ENCODE measurements at regions not wholly inside any gene's neighbourhood (a gene's known extent, or its start where the extent isn't known, plus 50 kb on each side); places are given as distances from the start of the nearest gene placed in this dataset.
"Not testable (repeated sequence)": the region's sequence is repeated elsewhere in the genome, so short reads cannot be mapped to it uniquely, and the experiment has no call there.

GRCh38 chr5:160498441-160499043 is 76.9 kb downstream of the PTTG1 start:
- H3K9me3 ChIP-seq (ENCODE audit: control insufficient read depth, insufficient read depth, low read length); H3K36me3 ChIP-seq (ENCODE audit: insufficient read depth, low read length); H3K4me1 ChIP-seq (ENCODE audit: insufficient read depth, low read length); H3K9ac ChIP-seq (ENCODE audit: low read depth, low read length): not testable (repeated sequence)

- Histone ChIP-seq H3K36me3 (ENCODE audit: insufficient read depth, low read length) (no peaks in the 10 kb centered on the region), H3K9me3 (ENCODE audit: control insufficient read depth, insufficient read depth, low read length) (no peaks in the 10 kb centered on the region), H3K4me1 (ENCODE audit: insufficient read depth, low read length) (peaks cover 4% of the 10 kb centered on the region), H3K9ac (ENCODE audit: low read depth, low read length) (no peak overlapping the region)
Observed at GRCh38 chr5:160500786-160501779, 79.4 kb downstream of the PTTG1 start.

DNA sequence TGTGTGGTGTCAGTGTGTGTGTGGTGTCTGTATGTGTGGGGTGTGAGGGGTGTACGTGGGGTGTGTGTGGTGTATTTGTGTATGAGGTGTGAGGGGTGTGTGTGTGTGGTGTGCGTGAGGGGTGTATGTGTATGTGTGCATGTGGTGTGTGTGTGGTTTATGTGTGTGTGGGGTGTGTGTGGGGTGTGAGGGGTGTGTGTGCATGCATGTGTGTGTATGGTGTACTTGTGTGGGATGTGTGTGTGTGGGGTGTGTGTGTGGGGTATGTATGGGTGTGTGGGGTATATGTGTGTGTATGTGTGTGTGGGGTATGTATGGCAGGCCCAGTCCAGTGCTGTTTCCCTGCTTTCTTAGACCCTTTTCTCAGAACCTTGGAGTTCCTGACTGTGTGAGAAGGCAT is 83.3 kb downstream of the PTTG1 start:
- H3K9me3 ChIP-seq (ENCODE audit: control insufficient read depth, insufficient read depth, low read length): no peaks in the 10 kb centered on the region
- H3K4me1 ChIP-seq (ENCODE audit: insufficient read depth, low read length): peaks cover 19% of the 10 kb centered on the region
- H3K9ac ChIP-seq (ENCODE audit: low read depth, low read length): no peak overlapping the region
- H3K36me3 ChIP-seq (ENCODE audit: insufficient read depth, low read length): no peaks in the 10 kb centered on the region

DNA sequence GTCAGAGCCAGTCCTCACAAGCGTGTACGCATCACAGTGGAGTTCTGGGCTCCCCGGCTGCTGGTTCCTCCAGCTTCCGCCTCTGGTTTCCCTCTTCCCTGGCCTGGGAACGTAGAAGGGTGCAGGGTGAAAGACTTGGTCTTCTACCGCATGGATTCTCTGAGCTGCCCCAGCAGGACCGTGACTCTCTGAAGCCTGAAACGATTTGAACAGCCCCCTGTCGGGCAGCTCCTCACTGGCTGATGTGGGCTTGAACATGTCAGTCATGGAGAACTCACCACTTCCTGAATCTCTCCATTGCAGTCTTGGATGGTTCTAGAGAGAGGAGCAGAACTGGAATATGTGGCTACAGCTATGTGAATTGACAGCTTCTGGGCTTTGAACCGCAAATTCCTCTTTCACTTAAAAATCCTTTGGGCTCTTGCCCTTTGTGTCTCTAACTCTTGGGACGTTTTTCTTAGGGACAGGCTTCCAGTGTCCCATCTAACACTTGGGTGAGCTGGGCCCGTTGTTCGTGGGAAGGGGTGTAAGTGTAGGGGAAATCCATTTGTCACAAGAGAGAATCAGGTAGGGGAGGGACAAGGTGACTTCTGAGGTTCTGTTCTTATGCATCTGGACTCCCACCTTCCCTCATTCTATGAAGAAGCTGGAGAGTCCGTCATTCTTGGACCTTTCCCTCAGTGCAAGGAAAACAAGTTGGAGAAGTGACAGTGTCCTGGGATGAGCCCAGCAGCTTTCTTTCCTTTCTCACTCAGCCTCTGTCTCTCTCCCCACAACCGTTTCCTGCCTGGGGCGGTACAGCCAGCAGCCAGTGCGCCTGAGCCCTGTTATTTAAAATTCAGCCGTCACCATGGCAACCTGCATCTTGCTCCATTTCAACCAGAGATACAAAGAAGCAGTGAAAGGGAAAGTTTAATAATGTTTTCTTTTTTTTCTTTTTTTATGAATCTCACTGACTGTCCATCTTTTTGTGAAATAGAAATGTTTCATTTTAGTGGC is 84.7 kb downstream of the PTTG1 start:
- Histone ChIP-seq H3K36me3 (ENCODE audit: insufficient read depth, low read length) (no peaks in the 10 kb centered on the region), H3K9ac (ENCODE audit: low read depth, low read length) (no peak overlapping the region), H3K9me3 (ENCODE audit: control insufficient read depth, insufficient read depth, low read length) (no peaks in the 10 kb centered on the region), H3K4me1 (ENCODE audit: insufficient read depth, low read length) (peaks cover 19% of the 10 kb centered on the region)

DNA sequence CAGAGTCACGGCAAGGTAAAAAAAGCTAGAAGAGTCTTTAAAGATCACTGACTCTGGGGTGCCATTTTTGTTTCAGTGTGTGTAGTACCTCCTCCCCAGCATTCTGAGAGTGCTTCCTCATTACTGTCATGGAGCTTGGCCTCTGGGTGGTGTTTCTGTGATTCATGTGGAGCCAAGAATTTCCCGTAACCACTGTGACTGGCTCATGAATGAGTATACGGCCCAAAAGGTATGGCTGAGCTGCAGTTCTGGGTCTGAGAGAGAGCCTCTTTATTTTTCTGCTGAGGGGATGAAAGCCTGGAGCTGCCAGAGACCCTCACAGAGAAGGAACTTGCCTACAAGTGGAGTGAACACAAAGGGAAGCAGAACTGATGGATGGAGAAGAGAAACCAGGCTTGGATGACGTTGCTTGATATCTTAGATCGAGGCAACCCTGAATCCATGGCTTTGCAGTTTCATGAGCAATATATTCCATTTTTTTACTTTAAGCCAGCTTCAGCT is 85.6 kb downstream of the PTTG1 start:
- Histone ChIP-seq H3K4me1 (ENCODE audit: insufficient read depth, low read length) (peaks cover 19% of the 10 kb centered on the region), H3K36me3 (ENCODE audit: insufficient read depth, low read length) (no peaks in the 10 kb centered on the region), H3K9me3 (ENCODE audit: control insufficient read depth, insufficient read depth, low read length) (no peaks in the 10 kb centered on the region), H3K9ac (ENCODE audit: low read depth, low read length) (no peak overlapping the region)

DNA sequence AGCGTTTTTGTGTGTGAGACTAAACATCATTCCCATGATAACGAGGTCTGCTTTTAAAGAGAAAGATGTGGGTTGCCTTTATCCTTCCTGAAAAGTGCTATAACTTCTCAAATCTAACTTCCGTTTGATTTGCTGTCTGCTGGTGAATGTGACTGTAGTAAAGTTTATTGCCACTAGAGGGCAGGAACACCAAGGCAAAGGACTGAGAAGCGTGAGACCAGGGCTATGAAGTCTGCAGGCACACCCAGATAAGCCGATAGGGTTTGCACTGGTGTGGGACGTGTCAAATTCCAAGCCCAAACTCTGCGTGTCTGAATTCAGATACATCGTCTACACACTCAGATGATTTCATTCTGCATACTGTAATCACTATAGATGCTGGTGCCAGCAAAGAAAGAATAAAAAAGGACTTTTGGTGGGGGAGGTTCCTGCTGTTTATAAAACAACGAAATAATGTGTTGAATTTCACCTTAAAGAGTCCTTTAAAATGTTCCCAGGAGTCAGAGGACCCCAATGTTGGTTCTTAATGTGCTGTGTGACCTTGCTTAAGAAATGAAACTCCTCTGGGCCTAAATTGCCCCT is 87.2 kb downstream of the PTTG1 start:
- H3K9ac ChIP-seq (ENCODE audit: low read depth, low read length): no peak overlapping the region
- no peaks in the 10 kb centered on the region for H3K36me3 ChIP-seq (ENCODE audit: insufficient read depth, low read length)
- peaks cover 19% of the 10 kb centered on the region for H3K4me1 ChIP-seq (ENCODE audit: insufficient read depth, low read length)
- no peaks in the 10 kb centered on the region for H3K9me3 ChIP-seq (ENCODE audit: control insufficient read depth, insufficient read depth, low read length)

DNA sequence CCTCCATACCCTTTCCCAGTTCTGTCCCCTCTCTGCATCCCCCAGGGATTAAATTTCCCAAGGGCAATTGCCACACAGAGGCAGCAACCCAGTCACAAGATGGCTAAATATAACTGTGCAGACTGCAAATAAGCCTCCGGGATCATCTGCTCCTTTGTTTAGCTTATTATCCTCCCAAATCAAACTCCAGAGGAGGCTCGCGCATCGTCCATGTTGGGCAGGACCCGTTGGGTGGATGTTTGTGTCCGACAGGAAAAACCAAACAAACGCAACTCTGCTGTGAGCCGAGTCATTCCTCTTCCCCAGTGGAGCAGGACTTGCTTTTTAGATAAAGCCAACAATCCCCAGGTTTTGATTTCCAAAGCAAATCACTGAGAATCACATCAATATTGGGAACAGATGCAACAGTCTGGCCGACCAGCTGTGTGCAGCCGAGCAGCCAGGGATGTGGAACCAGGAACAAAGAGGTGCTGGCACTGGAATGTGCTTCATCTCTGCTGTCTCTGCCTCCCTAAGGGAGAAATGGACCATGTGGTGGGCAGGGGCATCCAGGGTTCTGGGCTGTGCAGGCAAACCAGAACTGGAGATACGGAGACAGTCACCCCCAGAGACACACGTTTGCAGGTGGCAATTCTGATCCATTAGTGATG is 89.8 kb downstream of the PTTG1 start:
- no peaks in the 10 kb centered on the region for H3K9me3 ChIP-seq (ENCODE audit: control insufficient read depth, insufficient read depth, low read length)
- no peaks in the 10 kb centered on the region for H3K36me3 ChIP-seq (ENCODE audit: insufficient read depth, low read length)
- no peak overlapping the region for H3K9ac ChIP-seq (ENCODE audit: low read depth, low read length)
- peaks cover 11% of the 10 kb centered on the region for H3K4me1 ChIP-seq (ENCODE audit: insufficient read depth, low read length)
